ENCODE measurements at regions not wholly inside any gene's neighbourhood (a gene's known extent, or its start where the extent isn't known, plus 50 kb on each side); places are given as distances from the start of the nearest gene placed in this dataset.

DNA sequence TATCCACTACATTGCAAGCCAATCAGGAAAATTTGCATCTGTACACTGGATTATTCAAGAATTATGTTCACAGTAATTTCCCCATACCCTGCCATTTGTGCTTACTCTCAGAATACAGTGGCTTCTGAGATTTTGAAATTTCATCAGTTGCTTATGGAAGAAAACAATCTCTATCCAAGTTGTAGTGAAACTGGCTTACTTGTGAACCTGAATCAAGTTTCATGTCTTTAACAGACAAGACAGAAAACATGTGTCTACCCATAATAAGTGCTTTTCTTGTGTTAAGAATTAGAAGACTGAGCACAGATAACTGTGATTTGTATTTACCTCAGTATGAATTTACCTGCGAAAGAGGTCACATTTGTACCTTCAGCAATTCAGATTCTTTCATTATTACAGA, 672.7 kb upstream of the ADGRL2 start:
- no peaks in the 10 kb centered on the region for H3K9me3 ChIP-seq
- no peak for TF ChIP-seq POLR2A (IDR thresholded peaks at IDR 0.05)
- TF ChIP-seq, protein P1, sequence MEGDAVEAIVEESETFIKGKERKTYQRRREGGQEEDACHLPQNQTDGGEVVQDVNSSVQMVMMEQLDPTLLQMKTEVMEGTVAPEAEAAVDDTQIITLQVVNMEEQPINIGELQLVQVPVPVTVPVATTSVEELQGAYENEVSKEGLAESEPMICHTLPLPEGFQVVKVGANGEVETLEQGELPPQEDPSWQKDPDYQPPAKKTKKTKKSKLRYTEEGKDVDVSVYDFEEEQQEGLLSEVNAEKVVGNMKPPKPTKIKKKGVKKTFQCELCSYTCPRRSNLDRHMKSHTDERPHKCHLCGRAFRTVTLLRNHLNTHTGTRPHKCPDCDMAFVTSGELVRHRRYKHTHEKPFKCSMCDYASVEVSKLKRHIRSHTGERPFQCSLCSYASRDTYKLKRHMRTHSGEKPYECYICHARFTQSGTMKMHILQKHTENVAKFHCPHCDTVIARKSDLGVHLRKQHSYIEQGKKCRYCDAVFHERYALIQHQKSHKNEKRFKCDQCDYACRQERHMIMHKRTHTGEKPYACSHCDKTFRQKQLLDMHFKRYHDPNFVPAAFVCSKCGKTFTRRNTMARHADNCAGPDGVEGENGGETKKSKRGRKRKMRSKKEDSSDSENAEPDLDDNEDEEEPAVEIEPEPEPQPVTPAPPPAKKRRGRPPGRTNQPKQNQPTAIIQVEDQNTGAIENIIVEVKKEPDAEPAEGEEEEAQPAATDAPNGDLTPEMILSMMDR (IDR thresholded peaks at IDR 0.05) = no peak
- H3K4me3 ChIP-seq = no peak overlapping the region
- no peaks in the 10 kb centered on the region for H3K4me1 ChIP-seq
- intact Hi-C loops (cut with DNase I; ENCODE audit: low total_unique reads) = no loop called here
- H3K27me3 ChIP-seq = no peaks in the 10 kb centered on the region
- no peak for DNase-seq
- no peak overlapping the region for H3K27ac ChIP-seq
- 89 to 95% methylated on average over 1 of the region's 1 CpG for WGBS, 2 donors
- H3K36me3 ChIP-seq (ENCODE audit: low read depth, missing control alignments) = no peaks in the 10 kb centered on the region

DNA sequence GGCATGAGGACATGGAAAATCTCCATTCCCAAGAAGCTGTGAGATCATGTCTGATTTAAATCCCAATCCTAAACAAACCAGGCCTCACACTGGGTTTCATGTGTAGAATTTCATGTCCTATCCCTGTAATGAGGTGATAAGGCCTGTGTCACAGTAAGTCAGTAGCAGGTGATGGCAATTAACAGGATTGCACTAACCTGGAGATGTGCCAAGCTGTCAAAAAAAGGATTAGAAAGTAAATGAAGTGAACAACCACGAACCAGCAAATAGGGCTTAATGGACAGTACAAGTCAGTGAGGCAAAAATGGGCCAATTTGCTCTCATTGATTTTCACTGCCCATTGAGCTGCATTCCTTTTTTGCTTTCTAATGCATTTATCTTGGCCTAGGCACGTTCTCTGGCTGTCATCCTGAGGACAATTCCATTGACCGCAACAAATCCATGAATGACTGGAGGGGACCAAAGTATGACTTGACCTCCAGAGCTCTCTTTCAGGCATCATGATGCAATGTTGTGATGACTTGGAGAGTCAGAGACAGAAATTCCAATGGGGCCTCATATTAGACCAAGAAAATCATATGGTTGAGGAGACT, 673.6 kb upstream of the ADGRL2 start:
- H3K4me3 ChIP-seq = no peak overlapping the region
- intact Hi-C loops (cut with DNase I; ENCODE audit: low total_unique reads) = no loop called here
- H3K27ac ChIP-seq = no peak overlapping the region
- TF ChIP-seq POLR2A (IDR thresholded peaks at IDR 0.05) = no peak
- TF ChIP-seq, protein P1 (IDR thresholded peaks at IDR 0.05) = no peak
- no peaks in the 10 kb centered on the region for H3K4me1 ChIP-seq
- no peak for DNase-seq
- no peaks in the 10 kb centered on the region for H3K27me3 ChIP-seq
- no peaks in the 10 kb centered on the region for H3K36me3 ChIP-seq (ENCODE audit: low read depth, missing control alignments)
- no peaks in the 10 kb centered on the region for H3K9me3 ChIP-seq
- WGBS, 2 donors = 75 to 77% methylated on average over 3 of the region's 3 CpGs

DNA sequence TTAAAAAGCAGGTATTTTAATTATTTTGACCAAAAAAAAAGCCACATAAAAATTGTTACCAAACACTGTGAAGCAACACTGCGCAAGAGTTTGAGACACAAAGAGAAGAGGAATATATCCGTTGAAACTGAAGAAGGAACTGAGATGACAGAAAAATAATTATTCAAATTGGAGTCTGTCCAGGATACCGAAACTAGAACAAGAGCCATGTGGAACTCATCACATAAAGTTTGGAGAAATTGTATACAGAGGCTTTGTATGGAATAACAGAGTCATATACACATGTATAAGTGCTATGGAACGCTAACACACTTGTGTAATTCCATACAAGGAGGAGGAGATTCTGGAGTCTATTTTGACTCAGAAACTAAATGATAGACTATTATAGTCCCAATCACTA, 675.1 kb upstream of the ADGRL2 start:
- H3K9me3 ChIP-seq = no peaks in the 10 kb centered on the region
- H3K4me3 ChIP-seq = no peak overlapping the region
- TF ChIP-seq POLR2A (IDR thresholded peaks at IDR 0.05) = no peak
- TF ChIP-seq, protein P1 (IDR thresholded peaks at IDR 0.05) = no peak
- intact Hi-C loops (cut with DNase I; ENCODE audit: low total_unique reads) = no loop called here
- 86 to 90% methylated on average over 4 of the region's 4 CpGs for WGBS, 2 donors
- H3K27ac ChIP-seq = no peak overlapping the region
- no peaks in the 10 kb centered on the region for H3K27me3 ChIP-seq
- no peaks in the 10 kb centered on the region for H3K4me1 ChIP-seq
- no peaks in the 10 kb centered on the region for H3K36me3 ChIP-seq (ENCODE audit: low read depth, missing control alignments)
- no peak for DNase-seq

DNA sequence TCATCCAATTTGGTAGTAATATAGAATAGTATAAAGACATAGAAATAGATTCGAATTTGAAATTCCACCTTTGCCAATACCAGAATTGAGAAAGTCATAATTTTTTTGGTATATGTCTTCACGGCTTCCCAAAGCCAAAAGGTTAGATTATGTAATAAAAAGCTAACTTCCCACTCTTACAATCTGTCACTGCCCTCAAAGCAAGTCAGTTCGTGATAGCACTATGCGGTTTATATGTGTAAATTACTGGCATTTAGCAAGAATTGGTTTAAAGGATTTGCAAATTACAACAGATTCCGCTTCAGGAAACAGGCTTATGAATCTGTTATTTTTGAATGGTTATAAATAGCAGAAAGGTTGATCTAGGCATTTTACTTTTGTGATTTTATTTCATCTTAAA, 679.4 kb upstream of the ADGRL2 start:
- Histone ChIP-seq H3K9me3 (no peaks in the 10 kb centered on the region), H3K27me3 (no peaks in the 10 kb centered on the region), H3K4me1 (no peaks in the 10 kb centered on the region), H3K36me3 (ENCODE audit: low read depth, missing control alignments) (no peaks in the 10 kb centered on the region), H3K27ac (no peak overlapping the region), H3K4me3 (no peak overlapping the region)
- 88 to 91% methylated on average over 5 of the region's 5 CpGs for WGBS, 2 donors
- DNase-seq = no peak
- no peak for TF ChIP-seq POLR2A (IDR thresholded peaks at IDR 0.05)
- TF ChIP-seq, protein P1 (IDR thresholded peaks at IDR 0.05) = no peak
- intact Hi-C loops (cut with DNase I; ENCODE audit: low total_unique reads) = no loop called here

DNA sequence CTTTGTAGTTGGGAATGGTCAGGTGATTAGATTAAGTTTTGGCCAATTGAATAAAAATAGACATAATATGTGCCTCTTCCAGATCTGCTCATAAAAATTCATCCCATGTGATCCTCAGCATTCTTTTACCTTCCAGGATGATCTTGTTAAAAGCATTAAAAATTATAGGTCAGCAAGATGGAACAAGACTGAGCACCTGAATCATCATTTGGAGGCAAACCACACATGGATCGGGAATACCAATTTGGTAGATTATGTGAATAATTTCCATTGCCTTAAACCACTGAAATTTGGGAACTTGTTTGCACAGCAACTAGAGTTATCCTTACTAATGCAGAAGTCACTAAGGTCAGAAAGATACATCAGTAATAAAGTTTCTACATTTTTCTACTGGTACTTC, 681.4 kb upstream of the ADGRL2 start:
- intact Hi-C loops (cut with DNase I; ENCODE audit: low total_unique reads) = no loop called here
- no peak for DNase-seq

More for the DNA sequence above, 681.4 kb upstream of the ADGRL2 start:
- TF ChIP-seq POLR2A (IDR thresholded peaks at IDR 0.05) = no peak
- TF ChIP-seq, protein P1 (IDR thresholded peaks at IDR 0.05) = no peak
- Histone ChIP-seq H3K4me3 (no peak overlapping the region), H3K27ac (no peak overlapping the region), H3K4me1 (no peaks in the 10 kb centered on the region), H3K36me3 (ENCODE audit: low read depth, missing control alignments) (no peaks in the 10 kb centered on the region), H3K9me3 (no peaks in the 10 kb centered on the region), H3K27me3 (no peaks in the 10 kb centered on the region)
- WGBS, 2 donors = 91 to 95% methylated on average over 1 of the region's 1 CpG
